T-helper 22 cell (primary cell): ENCODE measurements at regions not wholly inside any gene's neighbourhood (a gene's known extent, or its start where the extent isn't known, plus 50 kb on each side); places are given as distances from the start of the nearest gene placed in this dataset.

Experiments used
- DNase-seq: peaks from one replicate; pipeline ENCODE4 v3.0.0-alpha.2; 2020; ENCODE audit warnings: low read depth

DNA sequence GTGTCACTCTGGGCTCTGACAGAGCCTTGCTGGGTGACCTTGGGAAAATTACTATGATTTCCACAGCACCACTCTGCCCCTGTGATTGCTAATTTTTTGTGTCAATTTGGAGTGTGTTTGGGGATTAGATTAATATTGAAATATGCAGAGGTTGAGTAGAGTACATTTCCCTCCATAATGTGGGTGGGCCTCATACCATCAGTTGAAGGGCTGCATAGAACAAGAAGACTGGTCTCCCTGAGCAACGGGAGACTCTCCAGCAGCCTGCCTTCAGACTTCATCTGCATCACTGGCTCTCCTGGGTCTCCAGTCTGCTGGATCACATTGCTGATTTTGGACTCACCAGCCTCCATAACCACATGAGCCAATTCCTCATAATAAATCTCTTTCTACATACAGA is 313.7 kb downstream of the TNS1 start:
- no peak for DNase-seq

DNA sequence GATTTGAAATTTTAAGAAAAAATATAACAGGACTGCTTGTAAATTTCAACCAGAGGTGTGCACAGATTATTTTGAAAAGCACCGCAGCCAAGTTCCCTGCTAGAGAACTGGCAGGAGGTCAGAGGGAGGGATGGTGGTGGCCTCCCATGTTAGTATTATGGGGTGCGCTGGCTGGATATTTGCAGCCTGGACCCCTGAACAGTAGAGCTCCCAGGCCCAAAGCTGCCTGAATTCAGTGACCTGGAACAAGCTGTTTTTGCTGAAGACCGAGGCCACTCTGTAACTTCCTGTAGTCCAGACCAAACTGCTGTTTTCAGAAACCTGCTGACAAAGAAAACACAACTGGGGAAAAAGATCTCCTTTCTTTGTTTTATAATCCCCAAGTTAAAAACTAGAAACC is 314.3 kb downstream of the TNS1 start:
- DNase-seq, result no peak

GRCh38 chr2:217687771-217688170 is 315.0 kb downstream of the TNS1 start:
- no peak for DNase-seq

DNA sequence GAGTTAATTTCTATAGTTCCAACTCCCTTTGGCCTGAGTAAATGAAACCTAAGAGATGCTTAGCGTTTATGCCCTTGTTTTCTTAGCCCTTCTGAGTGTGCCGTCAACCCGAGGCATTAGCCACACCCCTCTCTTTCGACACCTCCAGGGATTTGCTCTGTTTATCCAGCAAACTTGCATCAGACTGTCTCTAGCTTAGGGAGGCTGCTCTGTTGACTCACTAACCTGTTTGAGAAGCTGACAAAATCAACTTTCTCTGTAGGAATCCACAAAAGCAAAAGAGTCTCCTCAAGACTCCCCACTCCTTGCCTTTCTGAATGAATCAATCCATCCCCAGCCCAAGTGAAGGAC is 317.6 kb downstream of the TNS1 start:
- DNase-seq, result no peak

- DNase-seq, result no peak
Observed at GRCh38 chr2:217684431-217685254, 318.2 kb downstream of the TNS1 start.

DNA sequence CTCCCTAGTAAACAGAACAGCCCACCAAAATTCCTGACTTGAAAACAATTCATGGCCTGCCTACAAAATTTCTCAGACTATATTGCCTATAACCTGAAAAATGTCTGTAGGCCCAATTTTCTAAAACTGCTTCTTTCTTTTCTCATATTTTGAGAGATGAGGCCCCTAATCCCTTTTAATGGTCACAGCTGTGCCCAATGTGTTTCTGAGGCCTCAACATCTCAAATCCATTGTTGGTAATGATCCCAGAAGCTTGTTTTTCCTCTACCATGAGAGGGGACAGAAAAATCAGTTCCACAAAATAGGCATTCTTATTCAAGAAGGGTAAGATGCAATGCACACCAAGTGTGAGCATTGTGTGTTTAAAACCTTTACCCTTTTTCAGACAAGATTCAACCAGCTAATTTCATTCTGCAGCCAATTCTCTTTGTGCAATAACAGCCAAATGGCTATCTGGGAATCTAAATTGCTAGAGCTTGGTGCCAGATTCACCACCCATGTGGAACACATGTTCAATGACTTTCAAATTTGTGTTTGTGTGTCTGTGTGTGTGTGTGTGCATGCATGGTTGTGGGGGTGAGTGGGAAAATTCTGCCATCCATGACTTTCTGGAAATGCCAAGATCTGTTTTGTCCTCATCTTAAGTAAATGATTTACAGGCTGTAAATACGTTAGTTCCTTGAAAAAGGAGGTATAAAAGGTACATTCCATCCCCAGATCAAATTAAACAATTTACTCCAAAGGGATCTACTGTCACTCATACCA is 319.5 kb downstream of the TNS1 start:
- DNase-seq, result no peak

- DNase-seq, result no peak
Observed at GRCh38 chr2:217681791-217682190, 321.0 kb downstream of the TNS1 start.

DNA sequence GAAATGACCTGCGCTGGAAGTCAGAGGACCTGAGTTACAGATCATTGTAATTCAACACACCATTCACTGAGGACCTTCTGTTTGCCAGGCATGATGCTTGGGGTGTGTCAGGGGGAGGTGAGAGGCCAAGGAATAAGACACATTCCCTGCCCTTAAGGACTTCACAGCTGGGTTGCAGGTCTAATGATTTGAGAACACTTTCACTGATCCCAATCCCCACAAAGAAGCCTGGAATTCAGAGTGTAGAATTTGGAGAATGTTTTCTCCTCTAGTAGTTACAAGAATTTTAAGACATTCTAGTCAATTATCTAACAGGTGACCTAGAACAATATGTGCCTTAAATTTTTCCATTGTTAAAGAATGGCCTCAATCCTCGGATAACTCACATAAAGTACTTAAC is 322.4 kb downstream of the TNS1 start:
- DNase-seq, result no peak

DNA sequence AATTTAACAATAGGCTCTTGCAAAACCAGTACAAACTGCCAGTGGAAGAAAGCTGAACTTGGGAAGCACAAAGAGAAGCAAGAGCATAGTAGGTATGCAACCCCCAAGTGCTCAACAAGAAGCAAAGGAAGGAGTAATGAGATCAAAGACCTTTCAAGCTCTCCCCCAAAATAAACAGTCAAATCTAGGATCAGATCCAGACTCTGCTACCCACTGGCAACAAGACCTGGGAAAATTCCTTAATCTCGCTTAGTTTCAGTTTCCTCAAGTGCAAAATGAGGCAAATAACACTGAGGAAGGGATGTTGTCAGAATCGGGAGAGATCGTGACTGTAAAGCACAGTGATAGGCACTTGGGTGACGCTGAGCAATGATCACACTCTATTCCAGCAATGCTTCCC is 329.2 kb downstream of the TNS1 start:
- no peak for DNase-seq

- DNase-seq, result no peak
Observed at GRCh38 chr2:217672472-217672871, 330.3 kb downstream of the TNS1 start.

DNA sequence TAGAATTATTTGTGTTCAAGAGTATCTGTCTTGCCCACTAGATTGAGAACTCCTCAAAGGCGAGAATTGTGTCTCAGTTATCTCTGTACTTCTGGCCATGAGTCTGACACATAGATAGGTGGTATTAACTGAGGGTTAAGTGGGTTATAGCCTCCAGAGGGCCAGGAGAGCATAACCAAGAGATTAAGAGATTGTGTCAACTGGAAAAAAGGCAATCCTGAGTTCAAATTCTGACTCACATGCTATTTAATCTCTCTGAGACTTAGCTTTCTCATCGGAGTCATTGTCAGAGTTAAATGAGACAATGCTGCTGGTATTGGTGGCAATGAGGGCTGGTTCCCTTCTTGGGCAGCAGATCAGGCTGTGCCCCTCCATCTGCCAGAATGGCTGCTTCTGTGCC is 330.9 kb downstream of the TNS1 start:
- no peak for DNase-seq

DNA sequence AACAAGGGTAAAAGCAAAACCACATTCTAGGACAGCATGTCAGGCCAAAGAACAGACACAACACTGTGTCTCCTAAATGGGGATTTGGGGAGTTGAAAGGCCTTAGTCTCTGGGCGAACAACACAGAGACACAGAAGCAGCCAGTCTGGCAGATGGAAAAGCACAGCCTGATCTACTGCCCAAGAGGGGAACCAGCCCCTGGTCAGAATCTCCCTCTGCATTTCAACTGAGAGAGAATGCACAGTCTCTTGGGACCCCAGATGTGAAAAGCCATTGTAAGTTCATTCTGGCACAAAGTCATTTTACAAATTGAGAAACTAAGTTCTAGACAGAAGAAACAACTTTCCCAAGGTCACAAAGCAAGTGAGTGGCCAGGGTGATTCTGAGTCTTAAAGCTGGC is 331.7 kb downstream of the TNS1 start:
- DNase-seq, result no peak

DNA sequence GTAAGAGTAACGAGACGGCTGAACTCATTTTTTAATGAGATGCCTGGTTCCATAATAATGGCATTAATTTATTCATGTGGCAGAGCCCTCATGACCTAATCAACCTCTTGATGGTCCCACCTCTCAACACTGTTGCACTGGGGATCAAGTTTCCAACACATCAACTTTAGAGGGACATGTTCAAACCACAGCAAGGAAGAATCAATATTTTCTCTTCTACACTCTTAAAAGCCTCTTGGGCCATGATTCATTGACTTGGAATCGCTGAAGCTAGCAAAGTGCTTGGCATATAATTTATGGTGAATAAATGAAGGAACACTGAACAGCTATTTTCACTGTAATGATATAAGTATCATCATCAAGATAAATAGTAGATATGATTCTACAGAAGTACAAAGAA is 333.0 kb downstream of the TNS1 start:
- no peak for DNase-seq

GRCh38 chr2:217667512-217667911 is 335.3 kb downstream of the TNS1 start:
- no peak for DNase-seq

- no peak for DNase-seq
Observed at GRCh38 chr2:217667035-217667434, 335.8 kb downstream of the TNS1 start.

DNA sequence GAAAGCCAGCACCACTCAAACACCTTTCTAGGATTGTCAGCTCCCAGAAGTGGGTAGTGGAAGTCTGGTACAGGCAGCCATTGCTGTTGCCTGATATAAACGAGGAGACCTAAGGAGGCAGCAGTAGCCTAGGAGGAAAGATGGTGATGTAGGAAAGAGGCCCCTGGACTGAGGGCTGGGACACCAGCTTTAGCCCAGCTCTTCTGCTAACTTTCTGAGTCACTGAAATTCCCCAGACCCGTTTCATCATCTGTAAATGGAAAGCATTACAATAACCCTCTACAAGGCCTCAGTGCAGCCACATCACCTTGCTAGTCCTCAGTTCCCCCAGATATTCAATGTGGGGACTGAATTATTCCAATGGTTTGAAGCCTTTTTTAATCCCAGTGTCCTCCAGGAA is 336.5 kb downstream of the TNS1 start:
- no peak for DNase-seq

DNA sequence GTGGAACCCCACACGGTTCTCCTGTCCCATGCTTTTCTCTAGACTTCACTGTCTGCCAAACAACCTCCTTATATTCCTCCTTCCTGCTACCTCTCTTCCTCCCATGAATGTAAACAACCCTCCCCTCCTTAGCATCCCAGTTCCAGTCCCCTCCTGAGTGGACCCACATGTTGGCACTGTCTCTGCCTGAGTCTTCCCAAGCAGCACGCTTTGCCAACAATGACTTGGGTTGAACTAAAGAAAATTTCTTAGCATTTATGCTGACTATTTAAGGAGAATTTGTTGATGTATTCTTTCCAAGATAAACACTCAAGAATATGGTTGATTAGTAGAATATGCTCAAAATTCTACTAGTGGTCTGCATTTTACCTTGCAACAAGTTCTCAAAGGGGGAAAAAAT is 338.0 kb downstream of the TNS1 start:
- DNase-seq, result no peak

DNA sequence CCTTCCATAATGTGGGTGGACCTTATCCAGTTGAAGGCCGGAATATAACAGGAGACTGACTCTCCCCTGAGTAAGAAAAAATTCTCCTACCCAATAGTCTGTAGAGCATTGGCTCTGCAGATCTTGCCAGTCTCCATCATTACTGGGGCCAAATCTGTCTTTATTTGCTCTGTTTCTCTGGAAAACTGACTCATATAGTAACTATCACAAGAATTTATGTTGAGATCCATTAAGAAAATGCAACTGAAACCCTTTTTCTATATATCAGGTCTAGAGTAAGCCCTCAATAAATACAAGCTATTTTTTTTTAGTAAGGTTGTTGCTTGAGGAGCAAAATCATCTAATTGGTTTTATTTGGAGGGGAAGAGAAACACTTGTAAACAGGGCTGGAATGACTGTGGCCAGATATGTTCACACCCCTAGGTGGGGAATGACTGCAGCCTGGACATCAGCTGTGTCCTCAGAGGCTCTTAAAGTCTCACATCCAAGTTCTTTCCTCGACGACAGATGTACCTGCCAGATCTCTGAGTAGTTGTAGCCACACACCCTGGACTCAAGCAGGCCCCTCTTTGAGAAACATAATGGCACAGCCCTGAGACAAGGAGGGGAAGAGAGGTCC is 339.7 kb downstream of the TNS1 start:
- DNase-seq, result no peak

DNA sequence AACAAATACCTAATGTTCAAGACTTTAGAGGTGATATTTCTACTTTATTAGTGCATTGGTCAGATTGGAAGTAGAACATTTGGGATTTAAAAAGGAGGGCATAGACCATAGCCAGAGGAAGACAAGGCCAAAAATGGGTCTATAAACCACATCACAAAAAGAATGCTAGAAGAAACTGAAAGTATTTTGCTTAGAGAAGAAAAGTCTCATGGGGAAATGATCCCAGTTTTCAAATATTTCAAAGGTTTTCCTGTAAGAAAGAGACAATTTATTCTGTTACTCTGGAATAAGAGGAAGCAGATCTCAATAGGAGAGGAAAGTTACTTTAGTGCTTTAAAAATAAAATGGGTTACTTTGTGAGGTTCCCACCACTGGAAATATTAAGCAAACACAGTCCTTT is 341.4 kb downstream of the TNS1 start:
- DNase-seq, result no peak

DNA sequence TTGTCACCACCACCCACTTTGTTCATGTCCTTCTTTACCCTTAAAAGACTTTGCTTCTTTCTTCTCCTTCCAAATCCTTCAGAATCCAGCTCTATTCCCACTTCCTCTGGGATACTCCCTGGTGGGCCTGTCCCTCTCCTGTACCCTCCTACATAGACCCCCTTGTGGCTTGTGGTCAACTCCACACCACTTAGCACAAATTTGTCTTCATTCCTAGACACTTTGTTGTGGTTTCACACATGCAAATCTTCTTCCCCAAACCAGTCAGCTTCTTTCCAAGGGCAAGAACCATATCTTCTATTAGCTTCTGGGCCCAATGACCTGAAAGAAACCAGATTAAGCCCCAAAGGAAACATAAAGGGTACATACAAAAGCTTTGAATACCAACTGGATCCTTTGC is 342.4 kb downstream of the TNS1 start:
- no peak for DNase-seq

DNA sequence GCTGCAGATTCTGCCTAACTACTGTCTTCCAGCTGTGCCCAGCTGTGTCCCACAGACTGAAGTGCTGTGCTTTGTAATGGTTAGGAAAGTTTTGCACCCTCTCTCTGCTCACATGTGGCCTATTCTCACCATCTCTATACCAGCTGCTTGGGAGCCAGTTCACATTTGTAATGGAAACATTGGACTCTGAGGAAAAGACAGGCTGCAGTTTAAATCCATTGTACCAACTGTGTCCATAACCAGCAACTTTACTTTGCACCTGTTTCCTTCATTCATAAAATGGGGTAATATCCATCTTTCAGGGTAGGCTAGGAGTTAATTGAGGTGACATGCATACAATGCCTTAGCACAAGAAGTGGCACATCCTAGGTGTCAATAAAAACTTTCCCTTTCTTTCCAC is 344.0 kb downstream of the TNS1 start:
- no peak for DNase-seq

DNA sequence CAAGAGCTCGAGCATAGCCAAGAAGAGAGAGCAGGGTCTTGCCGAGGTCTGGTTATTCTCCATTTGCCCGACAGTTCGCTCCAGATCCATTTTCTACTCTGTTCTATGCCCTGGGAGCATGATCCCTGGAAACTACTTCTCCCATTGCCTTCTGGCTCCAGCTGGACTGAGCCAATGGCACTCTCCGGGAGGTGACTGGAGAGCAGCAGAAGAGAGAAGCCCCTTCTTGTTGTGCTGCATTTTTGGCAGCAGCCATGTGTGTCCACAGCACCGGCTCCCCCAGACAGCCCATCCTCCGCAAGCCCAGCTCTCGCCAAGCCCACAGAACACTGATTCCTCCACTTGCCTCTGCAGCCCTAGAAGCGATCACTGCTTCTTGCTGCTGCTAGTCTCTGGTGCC is 345.5 kb downstream of the TNS1 start:
- no peak for DNase-seq

- DNase-seq, result no peak
Observed at GRCh38 chr2:217656316-217656715, 346.5 kb downstream of the TNS1 start.
